CD4-positive, alpha-beta T cell (primary cell): ENCODE measurements at regions not wholly inside any gene's neighbourhood (a gene's known extent, or its start where the extent isn't known, plus 50 kb on each side); places are given as distances from the start of the nearest gene placed in this dataset.
"Not testable (repeated sequence)": the region's sequence is repeated elsewhere in the genome, so short reads cannot be mapped to it uniquely, and the experiment has no call there.

ENCODE experiments used
- ATAC-seq: fragments of 200-7000 bp; cut with Tn5 transposase; one replicate; pipeline ENCODE4 v1.10.0; 2022; ENCODE audit warnings: mild to moderate bottlenecking; ENCODE audit not compliant: poor library complexity
- CTCF ChIA-PET: fragments of 350-600 bp; sonication (Branson Sonifier 250); formaldehyde crosslinking; loops from one replicate; lab custom pipeline; 2021; ENCODE audit warnings: antibody characterized with exemption, inconsistent platforms; lab: Charles Lee
- POLR2A ChIA-PET: fragments of 350-600 bp; sonication (Branson Sonifier 250); formaldehyde crosslinking; loops from one replicate; lab custom pipeline; 2021; ENCODE audit warnings: antibody characterized with exemption, inconsistent platforms; lab: Charles Lee
- DNase-seq, 14 experiments: peaks; one replicate each; pipeline ENCODE4 v3.0.0-alpha.2; 2013 to 2020; ENCODE audit warnings: mixed read lengths in 2 of 14
- H3K27ac ChIP-seq, 2 donors: one replicate each; pipeline versions ENCODE4 v1.5.1 to v1.7.0; 2013; ENCODE audit warnings: low read length in 2 of 2, low read depth in 1 of 2, mild to moderate bottlenecking in 1 of 2
- H3K27me3 ChIP-seq, 2 experiments: 1 replicate in 1 of 2; 2 replicates in 1 of 2; pipeline versions ENCODE4 v1.6.1 to v1.7.0; 2013; ENCODE audit warnings: low read length in 2 of 2, control low read depth in 1 of 2, mild to moderate bottlenecking in 1 of 2, moderate library complexity in 1 of 2; ENCODE audit not compliant: insufficient read depth in 2 of 2, control insufficient read depth in 1 of 2
- H3K36me3 ChIP-seq: one replicate; pipeline ENCODE4 v1.6.1; 2013; ENCODE audit warnings: low read length, control low read depth; ENCODE audit not compliant: insufficient read depth
- H3K4me1 ChIP-seq: one replicate; pipeline ENCODE4 v1.6.1; 2013; ENCODE audit warnings: low read length, control low read depth; ENCODE audit not compliant: insufficient read depth
- H3K4me3 ChIP-seq: one replicate; pipeline ENCODE4 v1.5.1; 2013; ENCODE audit warnings: mild to moderate bottlenecking, low read length, moderate library complexity
- H3K9me3 ChIP-seq, 2 experiments: 1 replicate in 1 of 2; 2 replicates in 1 of 2; pipeline versions ENCODE4 v1.6.1 to v1.7.0; 2013; ENCODE audit warnings: low read length in 2 of 2, mild to moderate bottlenecking in 2 of 2, control low read depth in 1 of 2, moderate library complexity in 1 of 2; ENCODE audit not compliant: control insufficient read depth in 1 of 2, insufficient read depth in 1 of 2
- H3K27ac Mint-ChIP-seq: one replicate; pipeline ENCODE4 v1.8.0; 2020; ENCODE audit warnings: mixed read lengths
- H3K27me3 Mint-ChIP-seq: one replicate; pipeline ENCODE4 v1.8.0; 2021; ENCODE audit warnings: mixed read lengths
- H3K36me3 Mint-ChIP-seq: one replicate; pipeline ENCODE4 v1.8.0; 2021; ENCODE audit warnings: low read depth, mixed read lengths
- H3K4me1 Mint-ChIP-seq: one replicate; pipeline ENCODE4 v1.8.0; 2021; ENCODE audit warnings: low read depth, mixed read lengths
- H3K4me3 Mint-ChIP-seq: one replicate; pipeline ENCODE4 v1.8.0; 2020; ENCODE audit warnings: mild to moderate bottlenecking, mixed read lengths
- H3K9me3 Mint-ChIP-seq: one replicate; pipeline ENCODE4 v1.8.0; 2020; ENCODE audit warnings: mixed read lengths
- intact Hi-C, 2 experiments: fragments of 100-400 bp; cut with DNase I in 1 of 2; cut with micrococcal nuclease in 1 of 2; formaldehyde crosslinking; loops; one replicate each; pipeline versions ENCODE4 v1.15.1 to v1.9.0; 2023 to 2025; cut with DNase I, micrococcal nuclease
- TF ChIP-seq, protein P1 (sequence below): fragments of 200-600 bp; IDR thresholded peaks from one replicate; pipeline ENCODE4 v1.8.0; 2022; ENCODE audit warnings: antibody characterized with exemption, mild to moderate bottlenecking

DNA sequence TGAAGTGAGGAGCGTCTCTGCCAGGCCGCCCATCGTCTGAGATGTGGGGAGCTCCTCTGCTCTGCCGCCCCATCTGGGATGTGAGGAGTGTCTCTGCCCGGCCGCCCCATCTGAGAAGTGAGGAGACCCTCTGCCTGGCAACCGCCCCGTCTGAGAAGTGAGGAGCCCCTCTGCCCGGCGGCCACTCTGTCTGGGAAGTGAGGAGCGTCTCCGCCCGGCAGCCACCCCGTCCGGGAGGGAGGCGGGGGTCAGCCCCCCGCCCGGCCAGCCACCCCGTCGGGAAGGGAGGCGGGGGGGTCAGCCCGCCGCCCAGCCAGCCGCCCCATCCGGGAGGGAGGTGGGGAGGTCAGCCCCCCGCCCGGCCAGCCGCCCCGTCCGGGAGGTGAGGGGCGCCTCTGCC is 77.6 kb upstream of the ADORA2B start:
- H3K9me3 Mint-ChIP-seq, H3K4me3 ChIP-seq, H3K36me3 ChIP-seq, intact Hi-C loops, CTCF ChIA-PET, H3K9me3 ChIP-seq, H3K36me3 Mint-ChIP-seq, H3K27ac Mint-ChIP-seq, H3K4me3 Mint-ChIP-seq, H3K27ac ChIP-seq, ATAC-seq, POLR2A ChIA-PET, H3K27me3 ChIP-seq, H3K27me3 Mint-ChIP-seq, DNase-seq, H3K4me1 ChIP-seq, H3K4me1 Mint-ChIP-seq: not testable (repeated sequence)

DNA sequence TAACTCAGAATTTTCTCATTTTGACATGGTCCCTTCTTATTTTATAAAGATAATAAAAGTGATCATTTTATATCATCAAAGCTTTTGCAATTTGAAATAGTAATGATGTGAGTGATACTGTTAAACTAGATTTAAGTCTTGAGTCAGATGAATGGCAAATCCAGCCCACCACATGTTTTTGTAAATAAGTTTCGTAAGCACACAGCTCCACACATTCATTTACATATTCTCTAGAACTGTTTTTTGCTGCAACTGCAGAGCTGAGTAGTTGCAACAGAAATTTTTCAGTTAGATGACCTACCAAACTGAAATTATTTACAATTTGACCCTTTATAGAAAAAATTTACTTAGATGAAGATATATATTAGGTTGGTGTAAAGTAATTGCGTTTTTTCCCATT is 75.1 kb upstream of the ADORA2B start:
- H3K4me1 Mint-ChIP-seq, H3K27ac ChIP-seq, DNase-seq, CTCF ChIA-PET, H3K4me3 ChIP-seq, ATAC-seq, POLR2A ChIA-PET, H3K36me3 ChIP-seq, intact Hi-C loops, H3K4me3 Mint-ChIP-seq, H3K27me3 Mint-ChIP-seq, H3K36me3 Mint-ChIP-seq, H3K9me3 ChIP-seq, H3K27ac Mint-ChIP-seq, H3K27me3 ChIP-seq, H3K4me1 ChIP-seq, H3K9me3 Mint-ChIP-seq: not testable (repeated sequence)

DNA sequence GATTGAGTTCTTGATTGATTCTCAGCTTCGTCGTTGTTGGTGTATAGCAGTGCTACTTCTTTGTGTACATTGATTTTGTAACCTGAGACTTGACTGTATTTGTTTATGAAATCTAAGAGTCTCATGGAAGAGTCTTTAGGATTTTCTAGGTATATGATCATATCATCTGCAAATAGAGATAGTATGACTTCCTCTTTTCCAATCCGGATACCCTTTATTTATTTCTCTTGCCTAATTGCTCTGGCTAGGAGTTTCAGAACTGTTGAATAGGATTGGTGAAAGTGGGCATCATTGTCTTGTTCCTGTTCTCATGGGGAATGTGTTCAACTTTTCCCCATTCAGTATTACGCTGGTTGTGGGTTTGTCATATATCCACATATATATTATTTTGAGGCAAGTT is 72.3 kb upstream of the ADORA2B start:
- POLR2A ChIA-PET, intact Hi-C loops, H3K9me3 ChIP-seq, CTCF ChIA-PET, H3K4me3 ChIP-seq, H3K27ac Mint-ChIP-seq, H3K27me3 Mint-ChIP-seq, ATAC-seq, DNase-seq, H3K36me3 Mint-ChIP-seq, H3K27ac ChIP-seq, H3K27me3 ChIP-seq, H3K4me1 Mint-ChIP-seq, H3K9me3 Mint-ChIP-seq, H3K4me1 ChIP-seq, H3K36me3 ChIP-seq, H3K4me3 Mint-ChIP-seq: not testable (repeated sequence)

DNA sequence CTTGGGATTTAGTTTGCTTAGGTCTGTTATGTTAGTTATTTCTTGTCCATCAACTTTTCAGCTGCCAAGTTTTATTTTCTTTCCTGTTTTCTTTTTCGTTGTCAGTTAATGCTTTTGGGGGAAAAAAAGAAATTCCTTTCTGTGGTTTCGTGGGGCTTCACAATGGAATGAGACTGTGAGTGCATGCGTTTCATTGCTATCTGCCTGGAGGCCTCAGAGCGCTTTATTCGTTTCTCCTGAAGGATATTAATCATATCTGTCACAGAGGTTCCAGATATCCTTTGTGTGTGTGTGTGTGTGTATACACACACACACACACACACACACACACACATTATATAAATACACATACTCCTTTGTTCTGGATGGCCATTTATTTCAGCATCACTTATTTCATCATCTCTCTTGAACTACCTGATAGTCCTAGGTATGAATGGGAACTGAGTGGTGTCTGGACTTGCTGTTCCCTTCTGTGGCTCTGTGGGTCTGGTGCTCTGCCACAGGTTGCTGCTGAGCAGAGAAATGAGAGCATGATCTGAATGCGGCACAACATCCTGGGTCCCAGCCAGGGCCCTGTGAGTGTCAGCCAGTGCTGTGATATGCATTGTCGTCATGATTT is 66.9 kb upstream of the ADORA2B start:
- H3K27ac ChIP-seq, H3K4me3 ChIP-seq, POLR2A ChIA-PET, H3K27me3 ChIP-seq, DNase-seq, H3K36me3 Mint-ChIP-seq, H3K36me3 ChIP-seq, H3K4me1 Mint-ChIP-seq, H3K4me1 ChIP-seq, H3K9me3 Mint-ChIP-seq, H3K27me3 Mint-ChIP-seq, ATAC-seq, CTCF ChIA-PET, H3K9me3 ChIP-seq, H3K4me3 Mint-ChIP-seq, intact Hi-C loops, H3K27ac Mint-ChIP-seq: not testable (repeated sequence)

DNA sequence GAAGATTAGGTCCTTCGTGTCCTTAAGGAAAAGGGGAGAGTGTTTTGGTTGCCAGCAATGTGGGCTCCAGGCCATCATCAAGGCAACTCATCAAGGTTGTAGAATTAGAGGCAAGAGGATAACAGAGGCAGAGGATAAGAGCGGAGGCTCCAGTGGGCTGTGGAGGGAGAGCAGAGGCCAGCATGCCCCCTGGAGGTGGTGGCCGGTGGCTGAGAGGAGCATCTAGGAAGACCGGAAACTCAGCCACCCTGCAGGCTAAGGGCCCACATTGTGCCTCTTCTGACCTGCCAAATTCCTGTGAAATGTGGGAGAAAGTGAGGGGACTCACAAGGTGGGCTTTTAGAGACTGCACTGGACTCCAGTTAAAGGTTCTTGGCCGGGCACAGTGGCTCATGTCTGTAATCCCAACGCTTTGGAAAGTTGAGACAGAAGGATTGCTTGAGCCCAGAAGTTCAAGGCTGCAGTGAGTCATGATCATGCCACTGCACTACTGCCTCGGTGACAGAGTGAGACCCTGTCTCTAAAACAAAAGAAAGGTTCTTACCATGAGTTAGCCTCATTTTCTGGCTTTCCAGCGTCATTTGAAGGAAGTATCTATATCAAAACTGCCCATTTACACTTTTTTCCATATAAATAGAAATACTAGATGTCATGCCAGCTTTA is 62.7 kb upstream of the ADORA2B start:
- Mint-ChIP-seq H3K27ac (no peak overlapping the region), H3K4me1 (peaks cover 10% of the 10 kb centered on the region), H3K27me3 (no peaks in the 10 kb centered on the region), H3K9me3 (no peaks in the 10 kb centered on the region), H3K4me3 (no peak overlapping the region), H3K36me3 (no peaks in the 10 kb centered on the region)
- POLR2A ChIA-PET = no interaction called here
- CTCF ChIA-PET = no interaction called here
- intact Hi-C loops = no loop called here
- Histone ChIP-seq H3K4me3 (no peak overlapping the region), H3K27ac (no peak overlapping the region), H3K36me3 (no peaks in the 10 kb centered on the region), H3K9me3 (no peaks in the 10 kb centered on the region), H3K4me1 (peaks cover 9% of the 10 kb centered on the region), H3K27me3 (no peaks in the 10 kb centered on the region)
- DNase-seq (peak in 1 of 14 experiments; percentile 15), ATAC-seq (no peak)
- TF ChIP-seq, protein P1, sequence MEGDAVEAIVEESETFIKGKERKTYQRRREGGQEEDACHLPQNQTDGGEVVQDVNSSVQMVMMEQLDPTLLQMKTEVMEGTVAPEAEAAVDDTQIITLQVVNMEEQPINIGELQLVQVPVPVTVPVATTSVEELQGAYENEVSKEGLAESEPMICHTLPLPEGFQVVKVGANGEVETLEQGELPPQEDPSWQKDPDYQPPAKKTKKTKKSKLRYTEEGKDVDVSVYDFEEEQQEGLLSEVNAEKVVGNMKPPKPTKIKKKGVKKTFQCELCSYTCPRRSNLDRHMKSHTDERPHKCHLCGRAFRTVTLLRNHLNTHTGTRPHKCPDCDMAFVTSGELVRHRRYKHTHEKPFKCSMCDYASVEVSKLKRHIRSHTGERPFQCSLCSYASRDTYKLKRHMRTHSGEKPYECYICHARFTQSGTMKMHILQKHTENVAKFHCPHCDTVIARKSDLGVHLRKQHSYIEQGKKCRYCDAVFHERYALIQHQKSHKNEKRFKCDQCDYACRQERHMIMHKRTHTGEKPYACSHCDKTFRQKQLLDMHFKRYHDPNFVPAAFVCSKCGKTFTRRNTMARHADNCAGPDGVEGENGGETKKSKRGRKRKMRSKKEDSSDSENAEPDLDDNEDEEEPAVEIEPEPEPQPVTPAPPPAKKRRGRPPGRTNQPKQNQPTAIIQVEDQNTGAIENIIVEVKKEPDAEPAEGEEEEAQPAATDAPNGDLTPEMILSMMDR = no peak
